ENCODE measurements at regions not wholly inside any gene's neighbourhood (a gene's known extent, or its start where the extent isn't known, plus 50 kb on each side); places are given as distances from the start of the nearest gene placed in this dataset.

GRCh38 chr20:51080516-51080915, 57.6 kb upstream of the KCNG1 start:
- no peak overlapping the region for H3K4me3 ChIP-seq (replicated peaks in 1 of 2; ENCODE audit: low read depth in 2 of 2, low read length in 2 of 2)
- no peak for DNase-seq (ENCODE audit: low read depth in 2 of 2)
- TF ChIP-seq CTCF (IDR thresholded peaks at IDR 0.05; ENCODE audit: low read depth, low read length) = no peak

DNA sequence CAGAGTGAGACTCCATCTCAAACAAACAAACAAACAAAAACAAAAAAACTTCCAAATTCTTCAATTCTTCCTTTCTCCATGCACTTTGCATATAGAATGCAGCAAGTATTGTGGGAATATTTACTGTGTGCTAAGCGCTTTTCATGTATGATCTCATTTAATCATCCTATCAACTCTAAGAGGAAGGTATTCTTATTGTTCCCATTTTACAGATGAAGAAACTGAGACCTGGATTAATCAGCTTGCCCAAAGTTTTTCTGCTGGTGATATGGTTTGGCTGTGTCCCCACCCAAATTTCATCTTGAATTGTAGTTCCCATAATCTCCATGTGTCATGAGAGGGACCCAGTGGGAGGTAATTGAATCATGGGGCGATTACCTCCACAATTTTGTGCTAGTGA, 56.6 kb upstream of the KCNG1 start:
- DNase-seq (ENCODE audit: low read depth in 2 of 2) = no peak
- H3K4me3 ChIP-seq (replicated peaks in 1 of 2; ENCODE audit: low read depth in 2 of 2, low read length in 2 of 2) = no peak overlapping the region
- TF ChIP-seq CTCF (IDR thresholded peaks at IDR 0.05; ENCODE audit: low read depth, low read length) = no peak

DNA sequence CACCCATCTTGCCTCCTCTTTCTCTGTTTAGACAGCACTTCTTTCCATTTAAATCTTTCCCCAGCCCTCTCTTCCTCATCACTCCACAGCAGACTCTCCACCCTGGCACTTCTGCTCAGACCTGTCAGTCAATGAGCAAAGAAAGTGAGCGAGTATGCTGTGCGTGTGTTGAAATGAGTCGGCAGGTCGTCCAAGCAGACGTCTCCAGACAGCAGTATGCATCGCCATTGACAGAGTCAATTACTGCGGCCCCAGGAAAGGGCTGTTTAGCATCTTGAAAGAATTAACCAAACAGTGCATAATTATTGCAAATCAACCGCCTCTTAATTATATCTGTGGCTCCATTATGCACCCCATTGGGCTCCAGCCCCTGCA, 54.8 kb upstream of the KCNG1 start:
- H3K4me3 ChIP-seq (replicated peaks in 1 of 2; ENCODE audit: low read depth in 2 of 2, low read length in 2 of 2) = no peak overlapping the region
- no peak for DNase-seq (ENCODE audit: low read depth in 2 of 2)
- no peak for TF ChIP-seq CTCF (IDR thresholded peaks at IDR 0.05; ENCODE audit: low read depth, low read length)

- no peak overlapping the region for H3K4me3 ChIP-seq (replicated peaks in 1 of 2; ENCODE audit: low read depth in 2 of 2, low read length in 2 of 2)
- no peak for TF ChIP-seq CTCF (IDR thresholded peaks at IDR 0.05; ENCODE audit: low read depth, low read length)
- DNase-seq (ENCODE audit: low read depth in 2 of 2) = no peak
Measured at GRCh38 chr20:51076786-51077685, 54.1 kb upstream of the KCNG1 start.

DNA sequence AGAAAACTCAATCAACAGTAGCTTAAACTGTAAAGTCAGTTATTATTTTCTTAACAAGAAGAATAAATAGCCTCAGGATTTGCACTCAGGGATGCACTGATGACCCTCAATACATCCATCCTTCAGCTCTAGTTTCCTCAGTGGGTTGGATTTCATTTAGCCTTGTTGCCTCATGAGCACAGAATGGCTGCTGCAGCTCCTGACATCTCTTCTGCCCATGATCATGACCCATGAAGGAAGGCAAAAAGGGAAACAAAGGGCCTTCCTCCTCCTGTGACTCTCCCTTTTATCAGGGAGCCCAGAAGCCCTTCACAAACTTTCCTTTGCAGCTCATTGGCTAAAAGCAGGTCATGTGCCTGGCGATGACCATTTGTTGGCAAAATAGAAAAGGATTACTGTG, 51.2 kb upstream of the KCNG1 start:
- no peak for TF ChIP-seq CTCF (IDR thresholded peaks at IDR 0.05; ENCODE audit: low read depth, low read length)
- DNase-seq (ENCODE audit: low read depth in 2 of 2) = no peak
- H3K4me3 ChIP-seq (replicated peaks in 1 of 2; ENCODE audit: low read depth in 2 of 2, low read length in 2 of 2) = no peak overlapping the region

Measured in cardiac fibroblast (primary cell).